Psoas muscle (tissue), 7 donors: ENCODE measurements at regions not wholly inside any gene's neighbourhood (a gene's known extent, or its start where the extent isn't known, plus 50 kb on each side); places are given as distances from the start of the nearest gene placed in this dataset.

Experiments
- ATAC-seq, 4 donors: fragments of 200-7000 bp; cut with Tn5 transposase; one replicate each; pipeline ENCODE4 v1.9.1; 2020; ENCODE audit warnings: moderate library complexity in 3 of 4, mild to moderate bottlenecking in 2 of 4
- DNase-seq, 2 donors: peaks; one replicate each; pipeline ENCODE4 v3.0.0-alpha.2; 2020
- H3K27ac ChIP-seq: fragments of 200-600 bp; one replicate; pipeline ENCODE4 v1.8.0; 2022
- H3K27me3 ChIP-seq, 3 donors: fragments of 200-600 bp in 1 of 3; one replicate each; pipeline versions ENCODE4 v1.6.1 to v1.8.0; 2013 to 2022; ENCODE audit warnings: low read length in 2 of 3, mild to moderate bottlenecking in 2 of 3, moderate library complexity in 1 of 3; ENCODE audit not compliant: insufficient read depth in 3 of 3
- H3K36me3 ChIP-seq, 2 donors: fragments of 200-600 bp in 1 of 2; one replicate each; pipeline versions ENCODE4 v1.6.1 to v1.8.0; 2013 to 2022; ENCODE audit warnings: low read depth in 1 of 2, mild to moderate bottlenecking in 1 of 2, moderate library complexity in 1 of 2; ENCODE audit not compliant: insufficient read depth in 1 of 2
- H3K4me1 ChIP-seq: fragments of 200-600 bp; one replicate; pipeline ENCODE4 v1.8.0; 2022
- H3K4me3 ChIP-seq: fragments of 200-600 bp; one replicate; pipeline ENCODE4 v1.8.0; 2022; ENCODE audit warnings: mild to moderate bottlenecking
- H3K9me3 ChIP-seq: fragments of 200-600 bp; one replicate; pipeline ENCODE4 v1.8.0; 2022
- WGBS, 3 donors: extraction: QIAGEN DNeasy Blood & Tissue Kit; methylation state at CpG; one replicate each; pipeline versions ENCODE4 v1.1.6 to v1.1.7; 2013; 5-methylcytosine and 5-hydroxymethylcytosine counted together
- intact Hi-C, 2 donors: fragments of 100-400 bp; cut with DNase I; formaldehyde crosslinking; loops; one replicate each; pipeline versions ENCODE4 v1.11.0 to v1.14.2; 2022
- TF ChIP-seq, protein P1 (sequence below): fragments of 200-600 bp; IDR thresholded peaks from one replicate; pipeline ENCODE4 v1.8.0; 2022; ENCODE audit warnings: antibody characterized with exemption
- donor health status: healthy with polysubstance abuse.
- donor health status: DM: no; HTN: no; CAD: no; lungs with moderate emphysema.
- donor health status: Bipolar disorder and iron deficiency.
- donor health status: healthy.
- donor health status: DM: yes; HTN: yes; CAD: no.
- donor health status: DM: no; HTN: no; CAD: no.
- donor health status: DM: yes; HTN: yes; CAD: no.

- ATAC-seq (no peak), DNase-seq (no peak)
- Histone ChIP-seq H3K4me3 (no peak overlapping the region), H3K4me1 (no peaks in the 10 kb centered on the region), H3K36me3 (no peaks in the 10 kb centered on the region), H3K27ac (no peak overlapping the region), H3K9me3 (no peaks in the 10 kb centered on the region), H3K27me3 (no peaks in the 10 kb centered on the region)
- TF ChIP-seq, protein P1, sequence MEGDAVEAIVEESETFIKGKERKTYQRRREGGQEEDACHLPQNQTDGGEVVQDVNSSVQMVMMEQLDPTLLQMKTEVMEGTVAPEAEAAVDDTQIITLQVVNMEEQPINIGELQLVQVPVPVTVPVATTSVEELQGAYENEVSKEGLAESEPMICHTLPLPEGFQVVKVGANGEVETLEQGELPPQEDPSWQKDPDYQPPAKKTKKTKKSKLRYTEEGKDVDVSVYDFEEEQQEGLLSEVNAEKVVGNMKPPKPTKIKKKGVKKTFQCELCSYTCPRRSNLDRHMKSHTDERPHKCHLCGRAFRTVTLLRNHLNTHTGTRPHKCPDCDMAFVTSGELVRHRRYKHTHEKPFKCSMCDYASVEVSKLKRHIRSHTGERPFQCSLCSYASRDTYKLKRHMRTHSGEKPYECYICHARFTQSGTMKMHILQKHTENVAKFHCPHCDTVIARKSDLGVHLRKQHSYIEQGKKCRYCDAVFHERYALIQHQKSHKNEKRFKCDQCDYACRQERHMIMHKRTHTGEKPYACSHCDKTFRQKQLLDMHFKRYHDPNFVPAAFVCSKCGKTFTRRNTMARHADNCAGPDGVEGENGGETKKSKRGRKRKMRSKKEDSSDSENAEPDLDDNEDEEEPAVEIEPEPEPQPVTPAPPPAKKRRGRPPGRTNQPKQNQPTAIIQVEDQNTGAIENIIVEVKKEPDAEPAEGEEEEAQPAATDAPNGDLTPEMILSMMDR = no peak
- intact Hi-C loops = loop anchor here in 1 of 2 donors (10.0 kb wide), 1 partner anchor 808 kb away; no protein-coding TSS in a partner anchor
- 78 to 80% (median 79%) methylated on average over 8 of the region's 8 CpGs for WGBS, 3 donors
These were observed 228.8 kb downstream of the SNX18 start for GRCh38 chr5:54746346-54746745.

- intact Hi-C loops = loop anchor here in 1 of 2 donors (10.0 kb wide), 1 partner anchor 809 kb away; no protein-coding TSS in a partner anchor
- no peak overlapping the region for H3K27ac ChIP-seq
- no peaks in the 10 kb centered on the region for H3K36me3 ChIP-seq
- H3K27me3 ChIP-seq = no peaks in the 10 kb centered on the region
- ATAC-seq = no peak
- no peak for DNase-seq
- H3K4me1 ChIP-seq = no peaks in the 10 kb centered on the region
- H3K4me3 ChIP-seq = no peak overlapping the region
- TF ChIP-seq, protein P1 = no peak
- WGBS, 3 donors = 50 to 61% (median 59%) methylated on average over 5 of the region's 5 CpGs
- no peaks in the 10 kb centered on the region for H3K9me3 ChIP-seq
These were observed 228.0 kb downstream of the SNX18 start for GRCh38 chr5:54745599-54745998.

DNA sequence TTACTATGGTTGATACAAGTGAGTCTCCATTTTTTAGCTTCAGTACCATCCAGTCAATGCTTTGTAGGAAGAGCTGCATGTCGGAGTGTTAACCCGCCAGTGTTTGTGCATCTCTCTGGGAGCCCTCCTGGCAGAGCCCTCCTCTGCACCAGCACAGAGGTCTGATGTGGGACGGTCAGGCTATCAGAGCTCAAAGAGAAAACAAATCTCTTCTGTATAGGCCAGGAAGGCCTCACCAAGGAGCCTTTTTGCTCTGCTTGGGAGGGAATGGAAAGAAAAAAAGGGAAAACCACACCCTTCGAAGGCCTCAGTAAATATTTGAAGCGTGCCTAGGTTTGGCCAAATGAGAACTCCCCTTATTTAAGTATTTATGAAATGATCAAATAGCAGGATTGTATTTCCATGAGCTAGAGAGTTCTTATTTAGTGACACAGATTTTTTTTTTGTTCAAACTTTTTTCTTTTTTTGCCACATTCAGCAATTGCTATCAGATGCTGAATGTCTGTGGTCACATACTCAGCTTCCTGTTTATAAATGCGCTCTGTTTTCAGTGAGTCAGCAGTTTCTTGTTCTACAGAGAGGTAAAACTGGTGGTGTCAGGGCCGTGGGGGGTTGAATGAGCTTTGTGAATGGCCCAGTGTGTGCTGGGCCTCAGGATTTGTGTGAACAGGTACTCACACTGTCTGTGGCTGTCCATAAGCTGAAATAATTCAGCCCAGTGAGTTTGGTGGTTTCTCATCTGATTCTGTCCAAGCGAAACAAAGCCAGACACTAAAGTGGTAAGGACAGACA is 226.6 kb downstream of the SNX18 start:
- WGBS, 3 donors = 70 to 77% (median 71%) methylated on average over 8 of the region's 8 CpGs
- intact Hi-C loops = loop anchor here in 1 of 2 donors (10.0 kb wide), 1 partner anchor 811 kb away; no protein-coding TSS in a partner anchor
- Histone ChIP-seq H3K27ac (peak overlapping the region; percentile 61), H3K4me3 (no peak overlapping the region), H3K36me3 (no peaks in the 10 kb centered on the region), H3K27me3 (no peaks in the 10 kb centered on the region), H3K4me1 (no peaks in the 10 kb centered on the region), H3K9me3 (no peaks in the 10 kb centered on the region)
- ATAC-seq (peak in 3 of 4 donors; percentile 28 to 49 (median 40)), DNase-seq (no peak)
- TF ChIP-seq, protein P1 = no peak

DNA sequence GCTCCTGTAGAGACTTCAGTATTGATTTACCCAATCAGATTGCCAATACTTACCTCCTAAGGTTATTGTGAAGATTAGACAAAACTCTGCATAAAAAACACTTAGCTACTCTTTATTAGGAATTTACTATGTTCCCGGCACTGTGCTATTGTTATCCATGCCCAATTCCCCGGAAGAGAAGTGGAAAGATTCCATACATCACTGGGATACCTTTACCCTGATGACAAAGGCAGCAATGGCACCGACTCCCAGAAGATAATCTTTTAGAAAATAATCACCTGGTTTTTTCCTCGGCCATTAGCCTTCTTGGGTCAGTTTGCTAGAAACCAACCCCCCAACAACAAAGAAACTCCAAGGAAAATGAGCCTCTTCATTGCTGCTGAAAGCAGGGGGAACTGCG is 226.0 kb downstream of the SNX18 start:
- Histone ChIP-seq H3K27me3 (no peaks in the 10 kb centered on the region), H3K36me3 (no peaks in the 10 kb centered on the region), H3K27ac (peak overlapping the region; percentile 61), H3K4me1 (no peaks in the 10 kb centered on the region), H3K9me3 (no peaks in the 10 kb centered on the region), H3K4me3 (no peak overlapping the region)
- 79 to 88% (median 86%) methylated on average over 5 of the region's 5 CpGs for WGBS, 3 donors
- no peak for ATAC-seq
- TF ChIP-seq, protein P1 = no peak
- intact Hi-C loops = loop anchor here in 1 of 2 donors (10.0 kb wide), 1 partner anchor 811 kb away; no protein-coding TSS in a partner anchor
- DNase-seq = no peak
